Ovary (tissue), 7 donors: ENCODE measurements at regions not wholly inside any gene's neighbourhood (a gene's known extent, or its start where the extent isn't known, plus 50 kb on each side); places are given as distances from the start of the nearest gene placed in this dataset.

Source experiments
- DNase-seq, 5 donors: peaks; one replicate each; pipeline ENCODE4 v3.0.0-alpha.2; 2019 to 2020
- H3K27ac ChIP-seq, 2 donors: fragments of 200-600 bp; one replicate each; pipeline versions ENCODE4 v1.5.1 to v1.8.0; 2019 to 2022
- H3K27me3 ChIP-seq: fragments of 200-600 bp; one replicate; pipeline ENCODE4 v1.8.0; 2022
- H3K36me3 ChIP-seq: fragments of 200-600 bp; sonication (generic); one replicate; pipeline ENCODE4 v1.5.1; 2019
- H3K4me1 ChIP-seq: one replicate; pipeline ENCODE4 v1.8.1; 2013; ENCODE audit warnings: mild to moderate bottlenecking, moderate library complexity; ENCODE audit not compliant: insufficient read depth
- H3K4me3 ChIP-seq: fragments of 200-600 bp; sonication (generic); one replicate; pipeline ENCODE4 v1.5.1; 2017
- H3K9me3 ChIP-seq, 2 donors: fragments of 200-600 bp in 1 of 2; sonication (generic) in 1 of 2; one replicate each; pipeline versions ENCODE4 v1.5.1 to v1.8.1; 2013 to 2019; ENCODE audit warnings: mild to moderate bottlenecking in 1 of 2, moderate library complexity in 1 of 2
- EP300 ChIP-seq: sonication (generic); formaldehyde crosslinking; IDR thresholded peaks from one replicate; pipeline ENCODE4 v1.6.1; 2017; ENCODE audit warnings: antibody characterized with exemption
- POLR2A ChIP-seq: fragments of 450-650 bp; IDR thresholded peaks from one replicate; pipeline ENCODE4 v1.6.1; 2017; ENCODE audit warnings: antibody characterized with exemption, mild to moderate bottlenecking, moderate library complexity
- WGBS, 3 donors: extraction: QIAGEN DNeasy Blood & Tissue Kit in 1 of 3; methylation state at CpG; one replicate each; pipeline versions ENCODE4 v1.1.5 to v1.1.7; 2013 to 2017; 5-methylcytosine and 5-hydroxymethylcytosine counted together
- intact Hi-C, 4 donors: fragments of 100-400 bp; cut with DNase I; formaldehyde crosslinking; loops; one replicate each; pipeline versions ENCODE4 v1.11.0 to v1.15.1; 2022 to 2023
- TF ChIP-seq, protein P1 (sequence below), 3 donors: fragments of 450-650 bp in 2 of 3; fragments of 200-600 bp in 1 of 3; IDR thresholded peaks; one replicate each; pipeline versions ENCODE4 v1.5.1 to v1.8.0; 2016 to 2022; ENCODE audit warnings: antibody characterized with exemption in 3 of 3, mild to moderate bottlenecking in 1 of 3
- donor health status: DM: no; HTN: no; CAD: no; lungs with moderate emphysema.
- donor health status: DM: no; HTN: no; CAD: no.
- donor health status: Bipolar disorder and iron deficiency.
- donor health status: DM: no; HTN: no; CAD: no.
- donor health status: DM: yes; HTN: yes; CAD: no.

DNA sequence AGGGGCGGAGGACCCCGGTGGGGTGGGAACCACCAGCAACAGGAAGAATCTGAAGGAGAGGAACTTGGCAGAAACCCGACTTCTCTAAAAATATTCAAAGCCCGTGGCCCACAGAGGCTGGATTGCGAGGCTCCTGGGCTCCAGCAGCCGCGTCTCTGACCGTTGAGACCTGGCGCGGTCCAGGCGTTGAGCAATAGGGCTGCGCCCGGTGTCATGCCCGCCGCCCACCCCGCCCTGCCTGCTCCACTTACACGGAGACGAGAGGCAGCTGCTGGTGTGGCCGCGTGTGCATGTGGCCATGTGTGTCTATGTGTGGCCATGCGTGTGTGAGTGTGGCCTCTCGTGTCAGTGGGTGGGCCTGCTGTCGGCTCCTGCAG is 83.6 kb downstream of the IRF8 start:
- Histone ChIP-seq H3K36me3 (no peaks in the 10 kb centered on the region), H3K27ac (no peak overlapping the region), H3K27me3 (no peaks in the 10 kb centered on the region), H3K9me3 (no peaks in the 10 kb centered on the region), H3K4me3 (no peak overlapping the region), H3K4me1 (no peaks in the 10 kb centered on the region)
- TF ChIP-seq POLR2A (no peak), EP300 (no peak)
- TF ChIP-seq, protein P1, sequence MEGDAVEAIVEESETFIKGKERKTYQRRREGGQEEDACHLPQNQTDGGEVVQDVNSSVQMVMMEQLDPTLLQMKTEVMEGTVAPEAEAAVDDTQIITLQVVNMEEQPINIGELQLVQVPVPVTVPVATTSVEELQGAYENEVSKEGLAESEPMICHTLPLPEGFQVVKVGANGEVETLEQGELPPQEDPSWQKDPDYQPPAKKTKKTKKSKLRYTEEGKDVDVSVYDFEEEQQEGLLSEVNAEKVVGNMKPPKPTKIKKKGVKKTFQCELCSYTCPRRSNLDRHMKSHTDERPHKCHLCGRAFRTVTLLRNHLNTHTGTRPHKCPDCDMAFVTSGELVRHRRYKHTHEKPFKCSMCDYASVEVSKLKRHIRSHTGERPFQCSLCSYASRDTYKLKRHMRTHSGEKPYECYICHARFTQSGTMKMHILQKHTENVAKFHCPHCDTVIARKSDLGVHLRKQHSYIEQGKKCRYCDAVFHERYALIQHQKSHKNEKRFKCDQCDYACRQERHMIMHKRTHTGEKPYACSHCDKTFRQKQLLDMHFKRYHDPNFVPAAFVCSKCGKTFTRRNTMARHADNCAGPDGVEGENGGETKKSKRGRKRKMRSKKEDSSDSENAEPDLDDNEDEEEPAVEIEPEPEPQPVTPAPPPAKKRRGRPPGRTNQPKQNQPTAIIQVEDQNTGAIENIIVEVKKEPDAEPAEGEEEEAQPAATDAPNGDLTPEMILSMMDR (IDR thresholded peaks at IDR 0.05): no peak
- intact Hi-C loops: loop anchor here in 2 of 4 donors (10.0 kb wide), 1 partner anchor 158 kb away; no protein-coding TSS in a partner anchor
- DNase-seq: peak in 2 of 5 donors; percentile 23 to 25
- WGBS, 3 donors: 66 to 74% (median 69%) methylated on average over 21 to 23 of the region's 23 CpGs

DNA sequence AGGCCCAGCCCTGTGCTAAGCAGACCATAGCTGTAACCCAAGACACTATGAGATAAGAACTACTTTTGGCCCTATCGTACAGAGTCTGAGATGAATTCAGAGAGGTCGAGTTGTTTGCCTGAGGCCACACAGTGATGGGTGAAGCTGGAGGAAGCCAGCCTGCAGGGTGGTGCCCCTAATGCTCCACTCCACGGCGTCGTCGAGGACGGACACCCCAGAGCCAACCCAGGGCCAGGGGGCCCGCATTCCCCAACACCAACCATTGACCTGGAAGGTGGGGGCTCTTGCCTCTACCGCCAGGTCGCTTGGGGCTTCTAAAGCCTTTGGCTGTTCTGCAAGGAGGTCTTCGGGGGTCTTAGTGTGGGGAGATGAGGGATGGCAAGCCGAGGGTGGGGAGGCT is 84.1 kb downstream of the IRF8 start:
- DNase-seq: no peak
- TF ChIP-seq, protein P1 (IDR thresholded peaks at IDR 0.05): no peak
- TF ChIP-seq EP300: no peak
- TF ChIP-seq POLR2A: no peak
- no peak overlapping the region for H3K27ac ChIP-seq
- H3K4me1 ChIP-seq: no peaks in the 10 kb centered on the region
- H3K27me3 ChIP-seq: no peaks in the 10 kb centered on the region
- 94 to 95% (median 94%) methylated on average over 12 of the region's 12 CpGs for WGBS, 3 donors
- intact Hi-C loops: loop anchor here in 2 of 4 donors (10.0 kb wide), 1 partner anchor 158 kb away; no protein-coding TSS in a partner anchor
- H3K36me3 ChIP-seq: no peaks in the 10 kb centered on the region
- no peak overlapping the region for H3K4me3 ChIP-seq
- no peaks in the 10 kb centered on the region for H3K9me3 ChIP-seq

DNA sequence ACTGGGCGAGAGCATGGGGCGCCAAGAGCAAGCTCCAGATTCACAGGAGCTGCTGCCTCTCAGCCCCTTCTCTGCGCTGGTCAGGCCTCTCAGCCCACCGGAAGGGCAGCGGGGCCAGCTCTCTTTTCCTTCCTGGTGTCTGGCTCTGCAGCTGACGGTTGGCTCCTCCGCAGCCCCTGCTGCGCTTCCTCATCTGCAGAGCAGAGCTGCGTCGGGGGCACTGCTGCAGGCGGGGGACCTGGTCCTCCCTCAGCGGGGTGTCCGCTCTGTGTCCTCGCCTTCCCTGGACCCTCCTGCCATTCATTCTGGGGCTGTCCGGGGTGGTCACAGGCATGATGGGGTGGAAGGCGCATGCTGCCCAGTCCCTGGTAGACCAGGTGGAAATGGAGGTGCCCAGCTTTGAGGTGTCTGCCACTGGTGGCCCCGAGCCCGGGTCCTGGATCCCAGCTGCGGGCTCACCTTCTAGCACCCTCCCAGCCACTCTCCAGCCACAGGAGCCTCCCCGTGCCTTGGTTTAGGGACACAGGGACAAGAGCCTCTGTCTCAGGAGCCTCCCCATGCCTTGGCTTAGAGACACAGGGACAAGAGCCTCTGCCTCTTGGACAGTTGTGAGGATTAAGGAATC is 84.8 kb downstream of the IRF8 start:
- intact Hi-C loops: loop anchor here in 2 of 4 donors (10.0 kb wide), 1 partner anchor 159 kb away; no protein-coding TSS in a partner anchor
- H3K27me3 ChIP-seq: no peaks in the 10 kb centered on the region
- no peak overlapping the region for H3K4me3 ChIP-seq
- TF ChIP-seq, protein P1 (IDR thresholded peaks at IDR 0.05): no peak
- no peak for TF ChIP-seq POLR2A
- no peak for TF ChIP-seq EP300
- H3K4me1 ChIP-seq: no peaks in the 10 kb centered on the region
- H3K36me3 ChIP-seq: no peaks in the 10 kb centered on the region
- no peaks in the 10 kb centered on the region for H3K9me3 ChIP-seq
- no peak for DNase-seq
- 89 to 93% (median 89%) methylated on average over 19 to 20 of the region's 20 CpGs for WGBS, 3 donors
- H3K27ac ChIP-seq: no peak overlapping the region

DNA sequence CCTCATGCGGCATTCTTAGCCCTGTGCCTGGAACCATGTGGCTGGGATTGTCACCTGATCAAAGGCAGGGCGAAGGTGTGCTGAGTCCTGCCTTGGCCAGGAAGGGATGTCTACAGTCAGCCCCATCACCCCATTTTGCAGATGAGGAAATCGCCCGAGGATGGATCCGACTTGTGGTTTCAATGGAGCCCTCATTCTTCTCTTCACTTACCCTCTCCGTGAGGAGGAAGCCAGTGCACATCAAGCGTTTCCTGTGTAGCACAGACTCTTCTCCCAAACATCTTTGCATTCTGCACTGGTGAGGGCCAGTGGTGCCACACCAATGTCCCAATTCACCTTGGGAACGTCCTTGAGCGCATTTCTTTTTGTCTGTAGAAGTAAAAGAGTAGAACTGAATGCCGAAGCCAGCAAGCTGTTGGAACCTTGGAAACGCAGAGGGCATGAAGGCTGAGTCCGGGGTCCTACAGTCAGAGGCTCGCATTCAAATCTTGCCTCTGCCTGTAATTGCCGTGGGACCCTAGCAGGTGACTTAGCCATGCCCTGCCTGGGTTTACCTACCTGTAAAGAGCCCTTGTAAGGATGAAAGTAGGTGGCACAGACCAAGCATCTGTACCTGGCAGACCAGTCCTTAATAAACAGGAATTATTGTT is 85.4 kb downstream of the IRF8 start:
- DNase-seq: no peak
- no peak overlapping the region for H3K4me3 ChIP-seq
- WGBS, 3 donors: 93 to 96% (median 93%) methylated on average over 14 of the region's 14 CpGs
- no peak for TF ChIP-seq EP300
- TF ChIP-seq, protein P1 (IDR thresholded peaks at IDR 0.05): no peak
- no peak for TF ChIP-seq POLR2A
- H3K4me1 ChIP-seq: no peaks in the 10 kb centered on the region
- H3K36me3 ChIP-seq: no peaks in the 10 kb centered on the region
- intact Hi-C loops: loop anchor here in 2 of 4 donors (10.0 kb wide), 1 partner anchor 160 kb away; no protein-coding TSS in a partner anchor
- H3K27me3 ChIP-seq: no peaks in the 10 kb centered on the region
- no peak overlapping the region for H3K27ac ChIP-seq
- H3K9me3 ChIP-seq: no peaks in the 10 kb centered on the region
